ENCODE measurements at regions not wholly inside any gene's neighbourhood (a gene's known extent, or its start where the extent isn't known, plus 50 kb on each side); places are given as distances from the start of the nearest gene placed in this dataset.

GRCh38 chr4:132614682-132615081 lies 534.4 kb upstream of the PCDH10 start:
- Histone ChIP-seq H4K8ac (replicated peaks; ENCODE audit: insufficient read length, low read depth, low read length) (no peak overlapping the region), H2BK120ac (ENCODE audit: low read depth, low read length, poor library complexity, severe bottlenecking) (no peak overlapping the region), H2BK15ac (ENCODE audit: low read depth, low read length) (no peak overlapping the region), H3T11ph (ENCODE audit: low read length) (no peak overlapping the region), H3K18ac (ENCODE audit: insufficient read length, low read depth, low read length) (no peak overlapping the region), H2BK5ac (ENCODE audit: insufficient read length, low read length) (no peak overlapping the region), H4K91ac (ENCODE audit: insufficient read length, low read depth, low read length) (no peak overlapping the region), H3K23ac (ENCODE audit: insufficient read length, low read depth, low read length) (no peak overlapping the region), H2BK20ac (ENCODE audit: low read depth, low read length, poor library complexity, severe bottlenecking) (no peak overlapping the region), H3K9ac (ENCODE audit: extremely low read depth, insufficient read length, low read length) (no peak overlapping the region), H4K5ac (ENCODE audit: insufficient read length, low read depth, low read length) (no peak overlapping the region), H2AK5ac (ENCODE audit: insufficient read length, low read length) (no peak overlapping the region), H3K56ac (ENCODE audit: insufficient read length, low read depth, low read length) (no peak overlapping the region), H3K23me2 (ENCODE audit: insufficient read length, low read depth, low read length, poor library complexity, severe bottlenecking) (no peaks in the 10 kb centered on the region), H3K79me1 (ENCODE audit: insufficient read depth, low read depth, low read length, poor library complexity, severe bottlenecking) (no peaks in the 10 kb centered on the region), H3K27me3 (ENCODE audit: insufficient read depth, low read length) (no peaks in the 10 kb centered on the region), H4K20me1 (ENCODE audit: control insufficient read depth, insufficient read depth, insufficient read length) (no peaks in the 10 kb centered on the region), H3K4me1 (ENCODE audit: insufficient read depth, low read length) (no peaks in the 10 kb centered on the region), H3K9me3 (ENCODE audit: control insufficient read depth, low read depth, low read length) (no peaks in the 10 kb centered on the region), H3K14ac (ENCODE audit: insufficient read depth, low read length) (no peak overlapping the region), H2AFZ (ENCODE audit: low read length) (no peak overlapping the region), H2BK12ac (ENCODE audit: insufficient read length, low read depth, low read length) (no peak overlapping the region), H3K27ac (ENCODE audit: insufficient read length, low read depth, low read length) (no peak overlapping the region), H3K79me2 (ENCODE audit: insufficient read depth, low read length) (no peaks in the 10 kb centered on the region), H3K4ac (ENCODE audit: low read depth, low read length) (no peak overlapping the region), H3K4me2 (ENCODE audit: insufficient read depth, insufficient read length, low read length) (no peak overlapping the region)
- Mint-ChIP-seq H3K36me3 (ENCODE audit: insufficient read depth in 1 of 3, low read depth in 3 of 3) (peaks cover 11 to 34% (median 31%) of the 10 kb centered on the region in 3 experiments), H3K4me1 (no peaks in the 10 kb centered on the region), H3K9me3 (peaks cover 31 to 34% of the 10 kb centered on the region in 2 experiments), H3K4me3 (no peak overlapping the region), H3K27me3 (ENCODE audit: low read depth) (no peaks in the 10 kb centered on the region; the same call in 1 of the 2 replicates), H3K27ac (no peak overlapping the region)
- DNase-seq, result no peak
- TF ChIP-seq CTCF (conservative IDR thresholded peaks at IDR 0.05), result peak; percentile 69
